Astrocyte (in vitro differentiated cells and primary cell): ENCODE measurements at regions not wholly inside any gene's neighbourhood (a gene's known extent, or its start where the extent isn't known, plus 50 kb on each side); places are given as distances from the start of the nearest gene placed in this dataset.

Experiments used
- EZH2 ChIP-seq: IDR thresholded peaks from 2 replicates; pipeline ENCODE4 v1.6.1; 2012; ENCODE audit warnings: mild to moderate bottlenecking, low read length, inconsistent platforms; ENCODE audit not compliant: insufficient read depth
- TF ChIP-seq, protein P1 (sequence below): IDR thresholded peaks from 2 replicates; pipeline ENCODE4 v1.5.1; 2011; ENCODE audit warnings: low read depth, mild to moderate bottlenecking, inconsistent platforms, low read length, moderate library complexity; ENCODE audit not compliant: insufficient read depth

DNA sequence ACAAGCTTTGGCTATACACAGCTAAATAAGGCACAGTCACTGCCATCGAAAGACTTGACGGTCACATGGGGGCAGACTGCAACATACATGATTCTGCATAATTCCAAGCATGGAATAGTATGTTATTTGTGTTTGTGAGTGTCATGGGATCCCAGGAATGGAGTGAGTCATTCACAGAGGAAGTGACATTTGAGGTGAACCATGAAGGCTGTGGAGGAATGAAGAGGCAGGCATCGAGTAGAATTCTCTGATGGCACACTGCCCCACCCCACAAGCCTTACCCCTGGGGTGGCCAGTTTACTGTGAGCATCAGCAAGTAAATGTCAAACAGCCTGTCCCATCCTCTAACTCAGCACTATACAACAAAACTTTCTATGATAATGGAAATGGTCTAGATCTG lies 619.7 kb downstream of the MID1IP1 start:
- TF ChIP-seq, protein P1, sequence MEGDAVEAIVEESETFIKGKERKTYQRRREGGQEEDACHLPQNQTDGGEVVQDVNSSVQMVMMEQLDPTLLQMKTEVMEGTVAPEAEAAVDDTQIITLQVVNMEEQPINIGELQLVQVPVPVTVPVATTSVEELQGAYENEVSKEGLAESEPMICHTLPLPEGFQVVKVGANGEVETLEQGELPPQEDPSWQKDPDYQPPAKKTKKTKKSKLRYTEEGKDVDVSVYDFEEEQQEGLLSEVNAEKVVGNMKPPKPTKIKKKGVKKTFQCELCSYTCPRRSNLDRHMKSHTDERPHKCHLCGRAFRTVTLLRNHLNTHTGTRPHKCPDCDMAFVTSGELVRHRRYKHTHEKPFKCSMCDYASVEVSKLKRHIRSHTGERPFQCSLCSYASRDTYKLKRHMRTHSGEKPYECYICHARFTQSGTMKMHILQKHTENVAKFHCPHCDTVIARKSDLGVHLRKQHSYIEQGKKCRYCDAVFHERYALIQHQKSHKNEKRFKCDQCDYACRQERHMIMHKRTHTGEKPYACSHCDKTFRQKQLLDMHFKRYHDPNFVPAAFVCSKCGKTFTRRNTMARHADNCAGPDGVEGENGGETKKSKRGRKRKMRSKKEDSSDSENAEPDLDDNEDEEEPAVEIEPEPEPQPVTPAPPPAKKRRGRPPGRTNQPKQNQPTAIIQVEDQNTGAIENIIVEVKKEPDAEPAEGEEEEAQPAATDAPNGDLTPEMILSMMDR, result no peak
- no peak for TF ChIP-seq EZH2
